DND-41 (cell line): ENCODE measurements at regions not wholly inside any gene's neighbourhood (a gene's known extent, or its start where the extent isn't known, plus 50 kb on each side); places are given as distances from the start of the nearest gene placed in this dataset.

Experiments
- ATAC-seq: fragments of 200-7000 bp; cut with Tn5 transposase; 3 replicates; pipeline ENCODE4 v1.9.1; 2021; ENCODE audit warnings: low read depth; ENCODE audit not compliant: insufficient read depth
- DNase-seq: peaks from one replicate; pipeline ENCODE4 v3.0.0-alpha.2; 2020
- H2AFZ ChIP-seq: 2 replicates; pipeline ENCODE4 v1.6.0; 2012; ENCODE audit warnings: low read depth, low read length
- H3K27ac ChIP-seq: 2 replicates; pipeline ENCODE4 v1.5.1; 2012; ENCODE audit warnings: low read length, inconsistent platforms
- H3K27me3 ChIP-seq: fragments of 200-600 bp; sonication (generic); 2 replicates; pipeline ENCODE4 v1.6.0; 2012; ENCODE audit warnings: low read length, mild to moderate bottlenecking, inconsistent platforms; ENCODE audit not compliant: insufficient read depth, poor library complexity
- H3K36me3 ChIP-seq: 2 replicates; pipeline ENCODE4 v1.5.1; 2012; ENCODE audit warnings: low read length, inconsistent platforms; ENCODE audit not compliant: insufficient read depth
- H3K4me1 ChIP-seq: 2 replicates; pipeline ENCODE4 v1.5.1; 2012; ENCODE audit warnings: mild to moderate bottlenecking, low read length; ENCODE audit not compliant: insufficient read depth
- H3K4me2 ChIP-seq: 2 replicates; pipeline ENCODE4 v1.6.0; 2012; ENCODE audit warnings: mild to moderate bottlenecking, moderate library complexity, low read length, inconsistent platforms; ENCODE audit not compliant: insufficient read depth
- H3K4me3 ChIP-seq, 2 experiments: fragments of 200-600 bp in 1 of 2; shearing (Covaris generic) in 1 of 2; 2 replicates each; pipeline ENCODE4 v1.5.1; 2012 to 2016; ENCODE audit warnings: inconsistent platforms in 2 of 2, low read length in 2 of 2, mild to moderate bottlenecking in 2 of 2, low read depth in 1 of 2, moderate library complexity in 1 of 2
- H3K79me2 ChIP-seq: 2 replicates; pipeline ENCODE4 v1.6.0; 2012; ENCODE audit warnings: low read length, inconsistent platforms; ENCODE audit not compliant: insufficient read depth
- H3K9ac ChIP-seq: 2 replicates; pipeline ENCODE4 v1.6.0; 2012; ENCODE audit warnings: low read depth, mild to moderate bottlenecking, inconsistent platforms, low read length, moderate library complexity
- H3K9me3 ChIP-seq: 2 replicates; pipeline ENCODE4 v1.5.1; 2012; ENCODE audit warnings: low read length, moderate library complexity, mild to moderate bottlenecking, inconsistent platforms; ENCODE audit not compliant: insufficient read depth, severe bottlenecking
- H4K20me1 ChIP-seq: 2 replicates; pipeline ENCODE4 v1.6.0; 2012; ENCODE audit warnings: low read length; ENCODE audit not compliant: insufficient read depth
- CTCF ChIP-seq: IDR thresholded peaks from 2 replicates; pipeline ENCODE4 v1.5.1; 2012; ENCODE audit warnings: borderline replicate concordance, low read length, moderate library complexity, mild to moderate bottlenecking; ENCODE audit not compliant: poor library complexity, severe bottlenecking; ENCODE audit errors: extremely low read depth
- EZH2 ChIP-seq: IDR thresholded peaks from 3 replicates; pipeline ENCODE4 v1.6.1; 2012; ENCODE audit warnings: borderline replicate concordance, low read depth, mild to moderate bottlenecking, moderate library complexity, low read length, inconsistent platforms; ENCODE audit not compliant: severe bottlenecking

- ATAC-seq (no peak), DNase-seq (no peak)
- no peak overlapping the region for H3K4me2 ChIP-seq
- no peak overlapping the region for H3K4me3 ChIP-seq
- H3K79me2 ChIP-seq: no peaks in the 10 kb centered on the region
- H3K36me3 ChIP-seq: no peaks in the 10 kb centered on the region
- no peak for TF ChIP-seq EZH2
- TF ChIP-seq CTCF: no peak
- no peaks in the 10 kb centered on the region for H3K27me3 ChIP-seq
- no peak overlapping the region for H3K9ac ChIP-seq
- no peak overlapping the region for H2AFZ ChIP-seq
- no peaks in the 10 kb centered on the region for H4K20me1 ChIP-seq
- no peaks in the 10 kb centered on the region for H3K4me1 ChIP-seq
- no peak overlapping the region for H3K27ac ChIP-seq
- no peaks in the 10 kb centered on the region for H3K9me3 ChIP-seq
Observed at GRCh38 chr2:72034353-72035095, 113.1 kb downstream of the CYP26B1 start.

DNA sequence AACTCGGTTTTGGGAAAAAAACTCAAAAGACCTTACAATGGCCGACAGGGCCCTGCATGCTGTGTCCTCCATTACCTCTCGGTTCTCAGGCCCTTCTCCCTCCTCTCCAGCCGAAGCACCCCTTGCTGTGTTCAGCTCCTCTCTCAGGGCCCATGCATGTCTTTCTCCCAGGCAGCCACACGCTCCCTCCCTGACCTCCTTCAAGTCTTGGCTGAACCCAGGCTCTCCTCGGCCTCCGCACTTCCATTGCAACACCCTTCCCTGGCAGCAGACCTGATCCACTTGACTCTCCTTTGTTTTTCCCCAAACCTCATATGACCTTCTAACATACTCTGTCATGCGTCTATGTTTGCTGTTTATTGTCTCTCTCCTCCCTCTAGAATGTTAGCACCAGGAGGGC, 114.0 kb downstream of the CYP26B1 start:
- TF ChIP-seq EZH2 (no peak), CTCF (no peak)
- Histone ChIP-seq H3K27ac (no peak overlapping the region), H3K79me2 (no peaks in the 10 kb centered on the region), H3K36me3 (no peaks in the 10 kb centered on the region), H3K9ac (no peak overlapping the region), H3K4me1 (no peaks in the 10 kb centered on the region), H2AFZ (no peak overlapping the region), H4K20me1 (no peaks in the 10 kb centered on the region), H3K4me2 (no peak overlapping the region), H3K27me3 (no peaks in the 10 kb centered on the region), H3K4me3 (no peak overlapping the region), H3K9me3 (no peaks in the 10 kb centered on the region)
- DNase-seq: no peak
- ATAC-seq: no peak

GRCh38 chr2:72032481-72033041, 115.1 kb downstream of the CYP26B1 start:
- DNase-seq (no peak), ATAC-seq (no peak)
- Histone ChIP-seq H4K20me1 (no peaks in the 10 kb centered on the region), H3K27me3 (no peaks in the 10 kb centered on the region), H3K4me3 (no peak overlapping the region), H3K79me2 (no peaks in the 10 kb centered on the region), H3K9ac (no peak overlapping the region), H3K36me3 (no peaks in the 10 kb centered on the region), H2AFZ (no peak overlapping the region), H3K9me3 (no peaks in the 10 kb centered on the region), H3K4me2 (no peak overlapping the region), H3K27ac (no peak overlapping the region), H3K4me1 (no peaks in the 10 kb centered on the region)
- no peak for TF ChIP-seq CTCF
- TF ChIP-seq EZH2: no peak
